ENCODE measurements at regions not wholly inside any gene's neighbourhood (a gene's known extent, or its start where the extent isn't known, plus 50 kb on each side); places are given as distances from the start of the nearest gene placed in this dataset.

DNA sequence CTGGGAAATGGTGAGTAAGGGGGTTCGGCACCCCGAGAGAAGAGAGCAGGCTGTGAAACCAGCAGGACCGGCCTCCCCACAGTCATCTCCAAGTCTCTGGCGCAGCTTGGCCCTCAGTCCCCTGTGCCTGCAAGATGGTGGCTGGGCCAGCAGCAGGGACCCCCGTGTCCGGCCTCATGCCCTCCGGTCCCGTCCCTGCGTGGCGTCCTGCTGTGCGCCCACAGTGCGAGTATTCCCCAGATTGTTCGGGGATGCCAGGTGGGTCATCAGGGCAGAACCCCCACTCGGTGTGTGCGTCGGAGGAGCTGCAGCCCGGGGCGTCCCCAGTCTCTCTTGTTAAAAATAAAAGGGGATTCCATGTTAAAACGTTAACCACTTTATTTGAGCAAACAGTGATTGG, 216.9 kb upstream of the ALG10B start:
- no peak overlapping the region for H3K4me3 ChIP-seq (replicated peaks; ENCODE audit: insufficient read depth, low read length)
- H3K27me3 ChIP-seq (ENCODE audit: insufficient read depth, poor library complexity, severe bottlenecking) = no peaks in the 10 kb centered on the region
- TF ChIP-seq SPI1 (IDR thresholded peaks at IDR 0.05; ENCODE audit: borderline replicate concordance, low read depth) (no peak), GABPA (IDR thresholded peaks at IDR 0.05; ENCODE audit: low read depth) (no peak), POLR2AphosphoS5 (IDR thresholded peaks at IDR 0.05; ENCODE audit: low read depth) (no peak)
- TF ChIP-seq, protein P1, sequence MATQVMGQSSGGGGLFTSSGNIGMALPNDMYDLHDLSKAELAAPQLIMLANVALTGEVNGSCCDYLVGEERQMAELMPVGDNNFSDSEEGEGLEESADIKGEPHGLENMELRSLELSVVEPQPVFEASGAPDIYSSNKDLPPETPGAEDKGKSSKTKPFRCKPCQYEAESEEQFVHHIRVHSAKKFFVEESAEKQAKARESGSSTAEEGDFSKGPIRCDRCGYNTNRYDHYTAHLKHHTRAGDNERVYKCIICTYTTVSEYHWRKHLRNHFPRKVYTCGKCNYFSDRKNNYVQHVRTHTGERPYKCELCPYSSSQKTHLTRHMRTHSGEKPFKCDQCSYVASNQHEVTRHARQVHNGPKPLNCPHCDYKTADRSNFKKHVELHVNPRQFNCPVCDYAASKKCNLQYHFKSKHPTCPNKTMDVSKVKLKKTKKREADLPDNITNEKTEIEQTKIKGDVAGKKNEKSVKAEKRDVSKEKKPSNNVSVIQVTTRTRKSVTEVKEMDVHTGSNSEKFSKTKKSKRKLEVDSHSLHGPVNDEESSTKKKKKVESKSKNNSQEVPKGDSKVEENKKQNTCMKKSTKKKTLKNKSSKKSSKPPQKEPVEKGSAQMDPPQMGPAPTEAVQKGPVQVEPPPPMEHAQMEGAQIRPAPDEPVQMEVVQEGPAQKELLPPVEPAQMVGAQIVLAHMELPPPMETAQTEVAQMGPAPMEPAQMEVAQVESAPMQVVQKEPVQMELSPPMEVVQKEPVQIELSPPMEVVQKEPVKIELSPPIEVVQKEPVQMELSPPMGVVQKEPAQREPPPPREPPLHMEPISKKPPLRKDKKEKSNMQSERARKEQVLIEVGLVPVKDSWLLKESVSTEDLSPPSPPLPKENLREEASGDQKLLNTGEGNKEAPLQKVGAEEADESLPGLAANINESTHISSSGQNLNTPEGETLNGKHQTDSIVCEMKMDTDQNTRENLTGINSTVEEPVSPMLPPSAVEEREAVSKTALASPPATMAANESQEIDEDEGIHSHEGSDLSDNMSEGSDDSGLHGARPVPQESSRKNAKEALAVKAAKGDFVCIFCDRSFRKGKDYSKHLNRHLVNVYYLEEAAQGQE (IDR thresholded peaks at IDR 0.05; ENCODE audit: insufficient replicate concordance, low read depth) = no peak
- TF ChIP-seq, protein P2, sequence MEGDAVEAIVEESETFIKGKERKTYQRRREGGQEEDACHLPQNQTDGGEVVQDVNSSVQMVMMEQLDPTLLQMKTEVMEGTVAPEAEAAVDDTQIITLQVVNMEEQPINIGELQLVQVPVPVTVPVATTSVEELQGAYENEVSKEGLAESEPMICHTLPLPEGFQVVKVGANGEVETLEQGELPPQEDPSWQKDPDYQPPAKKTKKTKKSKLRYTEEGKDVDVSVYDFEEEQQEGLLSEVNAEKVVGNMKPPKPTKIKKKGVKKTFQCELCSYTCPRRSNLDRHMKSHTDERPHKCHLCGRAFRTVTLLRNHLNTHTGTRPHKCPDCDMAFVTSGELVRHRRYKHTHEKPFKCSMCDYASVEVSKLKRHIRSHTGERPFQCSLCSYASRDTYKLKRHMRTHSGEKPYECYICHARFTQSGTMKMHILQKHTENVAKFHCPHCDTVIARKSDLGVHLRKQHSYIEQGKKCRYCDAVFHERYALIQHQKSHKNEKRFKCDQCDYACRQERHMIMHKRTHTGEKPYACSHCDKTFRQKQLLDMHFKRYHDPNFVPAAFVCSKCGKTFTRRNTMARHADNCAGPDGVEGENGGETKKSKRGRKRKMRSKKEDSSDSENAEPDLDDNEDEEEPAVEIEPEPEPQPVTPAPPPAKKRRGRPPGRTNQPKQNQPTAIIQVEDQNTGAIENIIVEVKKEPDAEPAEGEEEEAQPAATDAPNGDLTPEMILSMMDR (IDR thresholded peaks at IDR 0.05; ENCODE audit: insufficient read depth, low read length) = no peak
- no peak overlapping the region for H3K27ac ChIP-seq (replicated peaks)
- DNase-seq (ENCODE audit: low read depth in 1 of 2, low spot score in 1 of 2) = no peak

DNA sequence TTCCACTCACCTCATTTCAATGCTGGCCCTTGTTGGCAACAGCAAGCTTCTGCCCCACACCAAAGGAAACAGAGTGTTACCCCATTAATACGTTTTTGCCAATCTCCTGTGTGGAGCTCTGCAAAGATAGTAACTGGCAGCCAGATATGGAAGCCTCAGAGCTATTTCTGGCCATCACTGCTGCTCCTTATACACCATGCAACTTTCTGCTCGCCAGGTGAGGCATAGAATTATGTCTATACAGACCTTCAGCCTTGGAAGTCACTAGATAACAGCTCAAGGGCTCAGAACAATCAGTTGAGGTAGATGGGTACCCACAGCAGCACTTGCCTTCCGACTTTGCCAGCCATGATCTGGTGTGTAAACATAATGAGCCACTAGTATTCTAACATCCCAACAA, 214.8 kb upstream of the ALG10B start:
- no peak overlapping the region for H3K4me3 ChIP-seq (replicated peaks; ENCODE audit: insufficient read depth, low read length)
- no peak overlapping the region for H3K27ac ChIP-seq (replicated peaks)
- H3K27me3 ChIP-seq (ENCODE audit: insufficient read depth, poor library complexity, severe bottlenecking) = no peaks in the 10 kb centered on the region
- no peak for DNase-seq (ENCODE audit: low read depth in 1 of 2, low spot score in 1 of 2)
- TF ChIP-seq GABPA (IDR thresholded peaks at IDR 0.05; ENCODE audit: low read depth) (no peak), POLR2AphosphoS5 (IDR thresholded peaks at IDR 0.05; ENCODE audit: low read depth) (no peak), SPI1 (IDR thresholded peaks at IDR 0.05; ENCODE audit: borderline replicate concordance, low read depth) (no peak)
- TF ChIP-seq, protein P2 (IDR thresholded peaks at IDR 0.05; ENCODE audit: insufficient read depth, low read length) = no peak
- TF ChIP-seq, protein P1 (IDR thresholded peaks at IDR 0.05; ENCODE audit: insufficient replicate concordance, low read depth) = no peak

DNA sequence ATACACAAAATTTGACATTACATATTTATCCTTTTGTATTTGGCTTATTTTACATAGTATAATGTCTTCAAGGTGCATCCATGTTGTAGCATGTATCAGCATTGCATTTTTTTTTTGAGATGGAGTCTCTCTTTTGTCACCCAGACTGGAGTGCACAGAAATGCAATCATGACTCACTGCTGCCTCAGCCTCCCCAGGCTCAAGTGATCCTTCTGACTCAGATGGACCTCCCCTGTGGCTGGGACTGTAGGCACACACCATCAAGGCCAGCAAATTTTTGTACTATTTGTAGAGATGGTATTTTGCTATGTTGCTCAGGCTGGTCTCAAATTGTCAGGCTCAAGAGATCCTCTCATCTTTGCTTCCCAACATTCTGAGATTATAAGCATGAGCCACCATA, 214.4 kb upstream of the ALG10B start:
- TF ChIP-seq, protein P1 (IDR thresholded peaks at IDR 0.05; ENCODE audit: insufficient replicate concordance, low read depth) = no peak
- TF ChIP-seq POLR2AphosphoS5 (IDR thresholded peaks at IDR 0.05; ENCODE audit: low read depth) = no peak
- TF ChIP-seq GABPA (IDR thresholded peaks at IDR 0.05; ENCODE audit: low read depth) = no peak
- no peak for TF ChIP-seq SPI1 (IDR thresholded peaks at IDR 0.05; ENCODE audit: borderline replicate concordance, low read depth)
- TF ChIP-seq, protein P2 (IDR thresholded peaks at IDR 0.05; ENCODE audit: insufficient read depth, low read length) = no peak

More for the DNA sequence above, 214.4 kb upstream of the ALG10B start:
- Histone ChIP-seq H3K27me3 (ENCODE audit: insufficient read depth, poor library complexity, severe bottlenecking) (no peaks in the 10 kb centered on the region), H3K4me3 (replicated peaks; ENCODE audit: insufficient read depth, low read length) (no peak overlapping the region), H3K27ac (replicated peaks) (no peak overlapping the region)
- no peak for DNase-seq (ENCODE audit: low read depth in 1 of 2, low spot score in 1 of 2)

Measured in HL-60 (cell line).